ENCODE measurements at regions not wholly inside any gene's neighbourhood (a gene's known extent, or its start where the extent isn't known, plus 50 kb on each side); places are given as distances from the start of the nearest gene placed in this dataset.

DNA sequence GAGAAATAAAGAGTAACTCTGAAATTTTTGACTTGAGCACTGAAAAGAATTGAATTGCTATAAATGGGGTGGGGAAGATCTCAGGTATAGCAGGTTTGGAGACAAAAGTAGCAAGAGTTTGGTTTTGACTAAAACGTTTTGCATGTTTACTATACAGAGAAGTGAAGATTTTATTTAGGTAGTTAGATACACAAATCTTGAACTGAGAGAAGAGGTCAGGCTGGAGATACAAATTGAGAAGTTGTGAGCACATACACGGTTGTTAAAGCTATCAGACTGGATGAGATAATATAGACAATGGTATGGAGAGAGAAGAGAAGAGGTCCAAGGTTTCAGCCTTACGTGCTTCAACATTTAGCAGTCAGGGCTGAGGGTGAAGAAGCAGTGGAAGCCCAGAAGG is 420.9 kb downstream of the FOXO1 start:
- no peak for TF ChIP-seq SP1 (IDR thresholded peaks at IDR 0.05)
- TF ChIP-seq ELF4 (IDR thresholded peaks at IDR 0.05): no peak
- no peak for TF ChIP-seq ARNT (IDR thresholded peaks at IDR 0.05)
- no peak for TF ChIP-seq L3MBTL2 (conservative IDR thresholded peaks at IDR 0.05)
- TF ChIP-seq BHLHE40 (IDR thresholded peaks at IDR 0.05; ENCODE audit: borderline replicate concordance): no peak
- TF ChIP-seq FOXK2 (IDR thresholded peaks at IDR 0.05): no peak
- TF ChIP-seq FOXM1 (IDR thresholded peaks at IDR 0.05; ENCODE audit: borderline replicate concordance): no peak
- no peak for TF ChIP-seq TARDBP (IDR thresholded peaks at IDR 0.05)
- TF ChIP-seq HDGF (IDR thresholded peaks at IDR 0.05; ENCODE audit: borderline replicate concordance): no peak
